ENCODE measurements at regions not wholly inside any gene's neighbourhood (a gene's known extent, or its start where the extent isn't known, plus 50 kb on each side); places are given as distances from the start of the nearest gene placed in this dataset.
A peak's percentile ranks its signal among the peaks of the same experiment; 100 is the strongest.

- no peak for DNase-seq (ENCODE audit: low read depth in 4 of 6, low spot score in 6 of 6)
- H3K9me3 ChIP-seq (ENCODE audit: control insufficient read depth, insufficient read depth, low read length): no peaks in the 10 kb centered on the region
- H3K36me3 ChIP-seq (ENCODE audit: control insufficient read depth, insufficient read depth, low read length): no peaks in the 10 kb centered on the region
- no peak overlapping the region for H3K4me3 ChIP-seq (ENCODE audit: low read depth, low read length)
- 79% methylated on average over 2 of the region's 2 CpGs for WGBS (ENCODE audit: insufficient coverage)
- no peak overlapping the region for H3K27ac ChIP-seq (ENCODE audit: low read depth, low read length)
- no peaks in the 10 kb centered on the region for H3K4me1 ChIP-seq (ENCODE audit: control insufficient read depth, insufficient read depth, low read length)
- no peaks in the 10 kb centered on the region for H3K27me3 ChIP-seq (ENCODE audit: control insufficient read depth, insufficient read depth, low read length)
Observed at GRCh38 chr13:40468227-40468838, 198.1 kb downstream of the FOXO1 start.

- Histone ChIP-seq H3K36me3 (ENCODE audit: control insufficient read depth, insufficient read depth, low read length) (no peaks in the 10 kb centered on the region), H3K27ac (ENCODE audit: low read depth, low read length) (peak overlapping the region; percentile 8), H3K4me3 (ENCODE audit: low read depth, low read length) (no peak overlapping the region), H3K4me1 (ENCODE audit: control insufficient read depth, insufficient read depth, low read length) (no peaks in the 10 kb centered on the region), H3K27me3 (ENCODE audit: control insufficient read depth, insufficient read depth, low read length) (no peaks in the 10 kb centered on the region), H3K9me3 (ENCODE audit: control insufficient read depth, insufficient read depth, low read length) (no peaks in the 10 kb centered on the region)
- no peak for DNase-seq (ENCODE audit: low read depth in 4 of 6, low spot score in 6 of 6)
- 88% methylated on average over 10 of the region's 12 CpGs for WGBS (ENCODE audit: insufficient coverage)
Observed at GRCh38 chr13:40469581-40470310, 196.7 kb downstream of the FOXO1 start.

GRCh38 chr13:40470660-40471059 is 195.8 kb downstream of the FOXO1 start:
- H3K27ac ChIP-seq (ENCODE audit: low read depth, low read length): no peak overlapping the region
- H3K9me3 ChIP-seq (ENCODE audit: control insufficient read depth, insufficient read depth, low read length): no peaks in the 10 kb centered on the region
- 83% methylated on average over 1 of the region's 4 CpGs for WGBS (ENCODE audit: insufficient coverage)
- H3K4me3 ChIP-seq (ENCODE audit: low read depth, low read length): no peak overlapping the region
- H3K27me3 ChIP-seq (ENCODE audit: control insufficient read depth, insufficient read depth, low read length): no peaks in the 10 kb centered on the region
- H3K36me3 ChIP-seq (ENCODE audit: control insufficient read depth, insufficient read depth, low read length): no peaks in the 10 kb centered on the region
- DNase-seq (ENCODE audit: low read depth in 4 of 6, low spot score in 6 of 6): no peak
- H3K4me1 ChIP-seq (ENCODE audit: control insufficient read depth, insufficient read depth, low read length): no peaks in the 10 kb centered on the region

GRCh38 chr13:40471076-40471475 is 195.4 kb downstream of the FOXO1 start:
- H3K9me3 ChIP-seq (ENCODE audit: control insufficient read depth, insufficient read depth, low read length): no peaks in the 10 kb centered on the region
- no peaks in the 10 kb centered on the region for H3K36me3 ChIP-seq (ENCODE audit: control insufficient read depth, insufficient read depth, low read length)
- H3K4me3 ChIP-seq (ENCODE audit: low read depth, low read length): no peak overlapping the region
- WGBS (ENCODE audit: insufficient coverage): 83% methylated on average over 2 of the region's 5 CpGs
- H3K27ac ChIP-seq (ENCODE audit: low read depth, low read length): no peak overlapping the region
- H3K4me1 ChIP-seq (ENCODE audit: control insufficient read depth, insufficient read depth, low read length): no peaks in the 10 kb centered on the region
- H3K27me3 ChIP-seq (ENCODE audit: control insufficient read depth, insufficient read depth, low read length): no peaks in the 10 kb centered on the region
- DNase-seq (ENCODE audit: low read depth in 4 of 6, low spot score in 6 of 6): no peak

GRCh38 chr13:40471911-40472310 is 194.5 kb downstream of the FOXO1 start:
- H3K9me3 ChIP-seq (ENCODE audit: control insufficient read depth, insufficient read depth, low read length): no peaks in the 10 kb centered on the region
- no peaks in the 10 kb centered on the region for H3K36me3 ChIP-seq (ENCODE audit: control insufficient read depth, insufficient read depth, low read length)
- no peaks in the 10 kb centered on the region for H3K27me3 ChIP-seq (ENCODE audit: control insufficient read depth, insufficient read depth, low read length)
- H3K27ac ChIP-seq (ENCODE audit: low read depth, low read length): no peak overlapping the region
- DNase-seq (ENCODE audit: low read depth in 4 of 6, low spot score in 6 of 6): no peak
- H3K4me3 ChIP-seq (ENCODE audit: low read depth, low read length): no peak overlapping the region
- WGBS (ENCODE audit: insufficient coverage): 98% methylated on average over 9 of the region's 10 CpGs
- H3K4me1 ChIP-seq (ENCODE audit: control insufficient read depth, insufficient read depth, low read length): no peaks in the 10 kb centered on the region

GRCh38 chr13:40472427-40473220 is 193.8 kb downstream of the FOXO1 start:
- Histone ChIP-seq H3K4me3 (ENCODE audit: low read depth, low read length) (no peak overlapping the region), H3K4me1 (ENCODE audit: control insufficient read depth, insufficient read depth, low read length) (no peaks in the 10 kb centered on the region), H3K36me3 (ENCODE audit: control insufficient read depth, insufficient read depth, low read length) (no peaks in the 10 kb centered on the region), H3K9me3 (ENCODE audit: control insufficient read depth, insufficient read depth, low read length) (no peaks in the 10 kb centered on the region), H3K27me3 (ENCODE audit: control insufficient read depth, insufficient read depth, low read length) (no peaks in the 10 kb centered on the region), H3K27ac (ENCODE audit: low read depth, low read length) (no peak overlapping the region)
- WGBS (ENCODE audit: insufficient coverage): 93% methylated on average over 3 of the region's 8 CpGs
- DNase-seq (ENCODE audit: low read depth in 4 of 6, low spot score in 6 of 6): no peak

GRCh38 chr13:40475617-40476016 is 190.8 kb downstream of the FOXO1 start:
- H3K4me1 ChIP-seq (ENCODE audit: control insufficient read depth, insufficient read depth, low read length): peaks cover 25% of the 10 kb centered on the region
- H3K27me3 ChIP-seq (ENCODE audit: control insufficient read depth, insufficient read depth, low read length): no peaks in the 10 kb centered on the region
- WGBS (ENCODE audit: insufficient coverage): 98% methylated on average over 3 of the region's 3 CpGs
- H3K9me3 ChIP-seq (ENCODE audit: control insufficient read depth, insufficient read depth, low read length): no peaks in the 10 kb centered on the region
- H3K27ac ChIP-seq (ENCODE audit: low read depth, low read length): no peak overlapping the region
- no peak for DNase-seq (ENCODE audit: low read depth in 4 of 6, low spot score in 6 of 6)
- H3K36me3 ChIP-seq (ENCODE audit: control insufficient read depth, insufficient read depth, low read length): no peaks in the 10 kb centered on the region
- no peak overlapping the region for H3K4me3 ChIP-seq (ENCODE audit: low read depth, low read length)

GRCh38 chr13:40476175-40476958 is 190.1 kb downstream of the FOXO1 start:
- WGBS (ENCODE audit: insufficient coverage): 71% methylated on average over 3 of the region's 4 CpGs
- H3K27me3 ChIP-seq (ENCODE audit: control insufficient read depth, insufficient read depth, low read length): peaks cover 3% of the 10 kb centered on the region
- no peak overlapping the region for H3K27ac ChIP-seq (ENCODE audit: low read depth, low read length)
- H3K9me3 ChIP-seq (ENCODE audit: control insufficient read depth, insufficient read depth, low read length): no peaks in the 10 kb centered on the region
- H3K4me3 ChIP-seq (ENCODE audit: low read depth, low read length): no peak overlapping the region
- no peak for DNase-seq (ENCODE audit: low read depth in 4 of 6, low spot score in 6 of 6)
- peaks cover 32% of the 10 kb centered on the region for H3K4me1 ChIP-seq (ENCODE audit: control insufficient read depth, insufficient read depth, low read length)
- no peaks in the 10 kb centered on the region for H3K36me3 ChIP-seq (ENCODE audit: control insufficient read depth, insufficient read depth, low read length)
